Thyroid gland (tissue), 4 donors: ENCODE measurements at regions not wholly inside any gene's neighbourhood (a gene's known extent, or its start where the extent isn't known, plus 50 kb on each side); places are given as distances from the start of the nearest gene placed in this dataset.

Source experiments
- POLR2A ChIP-seq, 2 donors: fragments of 450-650 bp; IDR thresholded peaks; one replicate each; pipeline ENCODE4 v1.6.1; 2017; ENCODE audit warnings: antibody characterized with exemption in 2 of 2, mild to moderate bottlenecking in 2 of 2, moderate library complexity in 1 of 2
- TF ChIP-seq, protein P1 (sequence below), 6 experiments: fragments of 200-600 bp in 3 of 6; fragments of 450-650 bp in 3 of 6; sonication (generic) in 3 of 6; IDR thresholded peaks; one replicate each; pipeline ENCODE4 v1.5.1; 2016 to 2019; ENCODE audit warnings: antibody characterized with exemption in 6 of 6, mild to moderate bottlenecking in 2 of 6, inconsistent platforms in 1 of 6, moderate library complexity in 1 of 6

GRCh38 chr5:18027241-18027867, 393.1 kb downstream of the TAF11L14 start:
- TF ChIP-seq, protein P1, sequence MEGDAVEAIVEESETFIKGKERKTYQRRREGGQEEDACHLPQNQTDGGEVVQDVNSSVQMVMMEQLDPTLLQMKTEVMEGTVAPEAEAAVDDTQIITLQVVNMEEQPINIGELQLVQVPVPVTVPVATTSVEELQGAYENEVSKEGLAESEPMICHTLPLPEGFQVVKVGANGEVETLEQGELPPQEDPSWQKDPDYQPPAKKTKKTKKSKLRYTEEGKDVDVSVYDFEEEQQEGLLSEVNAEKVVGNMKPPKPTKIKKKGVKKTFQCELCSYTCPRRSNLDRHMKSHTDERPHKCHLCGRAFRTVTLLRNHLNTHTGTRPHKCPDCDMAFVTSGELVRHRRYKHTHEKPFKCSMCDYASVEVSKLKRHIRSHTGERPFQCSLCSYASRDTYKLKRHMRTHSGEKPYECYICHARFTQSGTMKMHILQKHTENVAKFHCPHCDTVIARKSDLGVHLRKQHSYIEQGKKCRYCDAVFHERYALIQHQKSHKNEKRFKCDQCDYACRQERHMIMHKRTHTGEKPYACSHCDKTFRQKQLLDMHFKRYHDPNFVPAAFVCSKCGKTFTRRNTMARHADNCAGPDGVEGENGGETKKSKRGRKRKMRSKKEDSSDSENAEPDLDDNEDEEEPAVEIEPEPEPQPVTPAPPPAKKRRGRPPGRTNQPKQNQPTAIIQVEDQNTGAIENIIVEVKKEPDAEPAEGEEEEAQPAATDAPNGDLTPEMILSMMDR (IDR thresholded peaks at IDR 0.05) = no peak
- TF ChIP-seq POLR2A (IDR thresholded peaks at IDR 0.05) = no peak
